ENCODE measurements at regions not wholly inside any gene's neighbourhood (a gene's known extent, or its start where the extent isn't known, plus 50 kb on each side); places are given as distances from the start of the nearest gene placed in this dataset.
A peak's percentile ranks its signal among the peaks of the same experiment; 100 is the strongest.

- DNase-seq: no peak
Observed at GRCh38 chr18:78125206-78125896, 854.3 kb upstream of the SALL3 start.

DNA sequence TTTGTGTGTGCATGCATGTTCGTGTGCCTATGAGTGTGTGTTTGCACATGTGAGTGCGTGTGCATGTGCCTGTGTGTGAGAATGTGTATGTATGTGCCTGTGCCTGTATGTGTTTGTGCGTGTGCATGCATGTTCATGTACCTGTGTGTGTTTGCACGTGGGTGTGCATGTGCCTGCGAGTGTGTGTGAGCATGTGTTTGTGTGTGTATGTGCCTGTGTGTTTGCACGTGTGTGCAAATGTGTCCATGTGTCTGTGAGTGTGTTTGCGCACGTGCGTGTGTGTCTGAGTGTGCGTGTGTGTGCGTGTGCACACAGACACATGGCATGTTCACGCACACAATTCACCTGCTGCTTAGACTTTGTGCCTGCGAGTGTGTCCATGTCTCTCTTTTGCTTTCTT lies 853.5 kb upstream of the SALL3 start:
- no peak for DNase-seq

- DNase-seq: no peak
Observed at GRCh38 chr18:78126536-78126935, 853.1 kb upstream of the SALL3 start.

DNA sequence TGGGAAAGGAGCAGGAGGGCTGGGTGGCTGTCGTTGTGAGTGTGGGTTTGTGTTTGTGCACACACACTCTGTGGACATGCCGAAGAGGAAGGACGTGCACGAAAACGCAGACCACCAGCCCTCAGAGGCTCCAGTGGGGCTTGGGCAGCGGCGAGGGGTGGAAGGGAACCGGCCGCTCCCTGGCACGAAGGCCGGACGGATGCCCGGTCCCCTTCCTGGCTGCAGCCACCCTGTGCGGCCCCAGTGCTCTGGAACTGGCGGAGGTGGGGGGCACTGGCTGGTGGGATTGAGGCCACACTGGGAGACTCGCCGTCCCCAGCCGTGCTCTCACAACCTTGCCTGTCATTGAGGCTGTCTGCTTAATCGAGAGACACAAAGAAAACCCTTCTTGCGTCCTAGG lies 852.6 kb upstream of the SALL3 start:
- DNase-seq: no peak

DNA sequence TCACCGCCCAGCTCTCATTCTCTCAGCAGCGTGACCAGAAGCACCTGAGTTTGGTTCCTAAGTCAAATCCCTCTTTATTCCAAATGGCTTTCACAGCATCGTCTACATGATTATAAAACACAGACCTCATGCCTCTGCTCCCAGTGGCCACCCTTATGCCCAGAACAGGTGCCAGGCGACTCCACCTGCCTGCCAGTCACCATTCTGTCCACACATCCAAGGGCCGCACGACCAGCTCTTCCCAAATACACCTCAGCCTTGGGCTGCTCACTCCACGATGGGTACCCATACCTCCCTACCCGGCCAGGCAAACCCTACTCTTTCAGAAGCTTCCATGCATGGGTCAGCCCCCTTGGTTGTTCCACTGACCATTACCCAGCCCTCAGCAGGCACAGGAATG lies 851.6 kb upstream of the SALL3 start:
- no peak for DNase-seq

DNA sequence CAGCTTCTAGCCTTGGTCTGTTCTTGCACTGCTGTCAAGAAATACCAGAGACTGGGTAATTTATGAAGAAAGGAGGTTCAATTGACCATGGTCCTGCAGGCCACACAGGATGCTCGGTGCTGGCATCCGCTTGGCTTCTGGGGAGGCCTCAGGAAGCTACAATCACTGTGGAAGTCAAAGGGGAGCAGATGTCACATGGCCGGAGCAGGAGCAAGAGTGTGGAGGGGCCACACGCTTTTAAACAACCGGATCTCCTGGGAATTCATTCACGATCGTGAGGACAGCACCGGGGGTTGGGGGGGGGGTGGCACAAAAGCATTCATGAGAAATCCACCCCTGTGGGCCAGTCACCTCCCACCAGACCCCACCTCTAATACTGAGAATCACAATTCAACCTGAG lies 850.4 kb upstream of the SALL3 start:
- DNase-seq: no peak

DNA sequence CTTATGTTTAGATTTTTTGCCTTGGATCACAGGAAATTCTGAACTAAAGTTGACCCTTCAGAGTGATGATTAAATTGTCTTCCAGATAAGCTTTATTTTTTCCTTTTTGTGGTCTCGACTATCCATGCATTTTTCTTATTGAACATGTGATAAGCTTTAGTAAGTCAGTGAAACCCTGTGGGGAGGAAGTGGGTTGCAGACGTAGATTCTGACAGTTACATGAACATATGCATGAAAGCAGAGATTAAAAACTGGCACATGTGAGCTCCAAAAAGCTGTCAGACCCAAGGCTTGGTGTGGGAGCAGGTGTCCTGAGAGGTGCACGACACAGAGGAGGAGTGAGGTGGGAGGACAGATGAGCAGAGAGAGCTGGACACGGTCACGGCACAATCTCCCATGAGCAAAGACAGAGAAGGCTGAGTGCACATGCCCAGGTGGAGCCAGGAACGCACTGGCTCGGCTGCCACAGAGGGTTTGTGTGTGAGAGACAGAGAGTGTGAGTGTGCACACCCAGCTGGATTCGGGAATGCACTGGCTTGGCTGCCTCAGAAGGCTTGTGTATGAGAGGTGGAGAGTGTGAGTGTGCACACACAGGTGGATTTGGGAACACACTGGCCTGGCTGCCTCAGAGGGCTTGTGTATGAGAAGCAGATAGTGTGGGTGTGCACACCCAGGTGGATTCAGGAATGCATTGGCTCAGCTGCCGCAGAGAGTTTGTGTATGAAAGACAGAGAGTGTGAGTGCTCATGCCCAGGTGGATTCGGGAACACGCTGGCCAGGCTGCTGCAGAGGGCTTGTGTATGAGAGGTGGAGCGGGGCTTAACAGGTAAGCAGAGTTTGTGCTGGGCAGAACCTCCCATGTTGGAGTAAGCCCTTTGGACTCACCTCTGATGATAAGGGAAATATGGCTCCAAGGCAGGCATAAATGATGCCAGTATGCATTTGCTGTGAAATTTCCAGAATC lies 849.1 kb upstream of the SALL3 start:
- DNase-seq: no peak

- no peak for DNase-seq
Observed at GRCh38 chr18:78133729-78134128, 845.9 kb upstream of the SALL3 start.

DNA sequence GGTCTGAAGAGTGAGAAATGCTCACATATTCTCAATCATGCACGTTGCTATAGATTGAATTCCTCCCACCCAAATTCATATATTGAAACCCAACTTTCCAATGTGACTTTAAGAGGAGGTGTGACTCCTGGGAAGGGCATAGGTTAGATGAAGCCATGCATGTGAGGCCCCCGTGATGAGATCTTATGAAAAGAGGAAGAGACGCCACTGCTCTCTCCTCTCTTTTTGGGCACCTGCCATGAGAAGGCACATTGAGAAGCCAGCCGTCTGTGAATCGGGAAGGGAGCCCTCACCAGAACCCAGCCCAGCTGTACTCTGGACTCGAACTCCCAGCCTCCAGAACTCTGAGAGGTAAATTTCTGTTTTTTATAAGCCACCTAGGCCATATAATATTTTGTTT lies 842.6 kb upstream of the SALL3 start:
- DNase-seq: no peak

- DNase-seq: peak; percentile 6
Observed at GRCh38 chr18:78138983-78139496, 840.6 kb upstream of the SALL3 start.

DNA sequence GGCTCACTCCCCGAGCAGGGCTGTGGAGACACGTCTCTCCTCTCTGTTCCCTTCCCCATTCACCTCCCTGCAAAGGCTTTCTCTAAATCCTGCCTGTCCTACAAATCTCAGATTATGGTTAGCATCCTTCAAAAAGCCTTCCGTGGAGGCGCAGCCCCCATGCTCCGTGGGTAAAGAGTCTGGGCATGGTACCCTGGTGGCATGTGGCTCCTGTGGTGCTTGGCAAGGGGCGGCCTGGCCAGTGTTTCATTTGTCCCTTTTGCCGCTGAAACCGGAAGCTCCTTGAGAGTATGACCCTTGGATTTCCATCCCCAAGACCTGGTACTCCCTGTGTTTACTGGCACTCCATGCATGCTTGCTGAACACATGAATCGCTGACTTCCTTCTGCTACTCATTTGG lies 839.3 kb upstream of the SALL3 start:
- DNase-seq: no peak

- no peak for DNase-seq
Observed at GRCh38 chr18:78144669-78145068, 834.9 kb upstream of the SALL3 start.

GRCh38 chr18:78145096-78145495 lies 834.5 kb upstream of the SALL3 start:
- DNase-seq: no peak

- DNase-seq: no peak
Observed at GRCh38 chr18:78146136-78147085, 833.2 kb upstream of the SALL3 start.

- DNase-seq: no peak
Observed at GRCh38 chr18:78150590-78150989, 829.0 kb upstream of the SALL3 start.

GRCh38 chr18:78151234-78151633 lies 828.4 kb upstream of the SALL3 start:
- DNase-seq: no peak

GRCh38 chr18:78151948-78152725 lies 827.5 kb upstream of the SALL3 start:
- no peak for DNase-seq

GRCh38 chr18:78153362-78153761 lies 826.3 kb upstream of the SALL3 start:
- DNase-seq: no peak

DNA sequence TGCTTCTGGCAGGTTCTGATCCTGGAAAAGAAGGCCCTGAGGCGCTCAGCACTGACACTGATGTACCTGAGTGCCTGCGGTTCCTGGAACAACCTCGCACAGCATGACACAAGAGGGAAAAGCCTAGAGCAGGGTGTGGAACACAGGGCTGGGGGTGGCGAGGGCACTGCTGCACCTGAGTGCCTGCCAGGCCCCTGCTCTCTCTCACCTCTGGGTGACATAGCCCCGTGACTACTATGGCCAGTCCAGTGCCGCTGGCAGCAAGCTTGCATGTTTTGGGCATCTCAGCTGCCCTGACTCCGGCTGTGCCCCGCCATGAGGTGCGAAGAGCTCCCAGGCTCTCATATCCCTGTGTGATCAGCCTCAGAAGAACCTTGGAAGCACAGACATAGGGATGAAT lies 825.2 kb upstream of the SALL3 start:
- DNase-seq: no peak

GRCh38 chr18:78154853-78155252 lies 824.8 kb upstream of the SALL3 start:
- DNase-seq: no peak

DNA sequence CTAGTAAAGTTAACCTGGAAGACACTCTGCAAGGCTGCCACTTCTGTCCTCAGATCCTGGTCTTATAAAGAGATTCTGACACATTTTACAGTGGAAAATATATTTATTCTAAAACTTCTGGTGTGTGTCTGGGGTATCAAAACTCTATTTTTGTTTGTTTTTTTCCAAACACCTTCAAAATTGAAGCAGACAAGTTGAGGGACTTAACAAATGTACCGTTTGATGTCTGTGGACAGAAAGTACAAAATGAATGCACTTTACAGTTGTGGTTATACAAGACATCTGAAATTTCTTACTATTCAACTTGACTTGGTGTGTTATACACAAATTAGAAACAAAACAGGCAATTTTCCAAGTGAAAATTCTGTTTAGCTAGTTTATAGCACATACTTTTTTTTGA lies 823.2 kb upstream of the SALL3 start:
- no peak for DNase-seq

DNA sequence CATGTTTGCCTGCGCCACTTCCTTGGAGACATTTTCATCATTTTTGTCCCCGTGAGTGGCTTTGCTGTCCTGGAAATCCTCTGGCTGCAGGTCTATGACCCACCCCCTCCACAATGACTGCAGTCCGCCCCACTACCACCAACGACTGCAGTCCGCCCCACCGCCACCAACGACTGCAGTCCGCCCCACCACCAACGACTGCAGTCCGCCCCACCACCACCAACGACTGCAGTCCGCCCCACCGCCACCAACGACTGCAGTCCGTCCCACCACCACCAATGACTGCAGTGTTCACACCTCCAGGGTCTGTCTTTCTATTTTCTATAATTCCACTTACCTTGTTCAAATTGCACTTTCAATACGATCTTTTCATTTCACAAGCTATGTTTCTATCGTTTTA lies 820.7 kb upstream of the SALL3 start:
- no peak for DNase-seq

Measured in occipital lobe (tissue), 1 donor.